GM18867 (cell line): ENCODE measurements at regions not wholly inside any gene's neighbourhood (a gene's known extent, or its start where the extent isn't known, plus 50 kb on each side); places are given as distances from the start of the nearest gene placed in this dataset.

Source experiments
- ATAC-seq: cut with Tn5 transposase; IDR thresholded peaks from one replicate; pipeline ENCODE4 v1.9.1; 2021; ENCODE audit warnings: mild to moderate bottlenecking, moderate library complexity; ENCODE audit not compliant: unreplicated experiment

GRCh38 chr10:33566426-33566825 is 232.0 kb upstream of the NRP1 start:
- no peak for ATAC-seq

GRCh38 chr10:33566001-33566400 is 231.5 kb upstream of the NRP1 start:
- no peak for ATAC-seq

GRCh38 chr10:33565231-33565630 is 230.8 kb upstream of the NRP1 start:
- ATAC-seq, result no peak

- ATAC-seq, result peak; percentile 68
These were observed 224.6 kb upstream of the NRP1 start for GRCh38 chr10:33559105-33559504.

- ATAC-seq, result peak; percentile 68
These were observed 222.8 kb upstream of the NRP1 start for GRCh38 chr10:33557313-33557712.

GRCh38 chr10:33556620-33557019 is 222.2 kb upstream of the NRP1 start:
- ATAC-seq, result no peak

GRCh38 chr10:33556103-33556502 is 221.6 kb upstream of the NRP1 start:
- no peak for ATAC-seq

- no peak for ATAC-seq
These were observed 219.5 kb upstream of the NRP1 start for GRCh38 chr10:33553748-33554571.

GRCh38 chr10:33552290-33552689 is 217.8 kb upstream of the NRP1 start:
- ATAC-seq, result no peak

- ATAC-seq, result no peak
These were observed 216.3 kb upstream of the NRP1 start for GRCh38 chr10:33550811-33551210.

GRCh38 chr10:33547976-33548375 is 213.5 kb upstream of the NRP1 start:
- ATAC-seq, result no peak

- ATAC-seq, result no peak
These were observed 211.6 kb upstream of the NRP1 start for GRCh38 chr10:33546031-33546430.

- ATAC-seq, result no peak
These were observed 208.5 kb upstream of the NRP1 start for GRCh38 chr10:33542752-33543505.

GRCh38 chr10:33539116-33539515 is 204.6 kb upstream of the NRP1 start:
- no peak for ATAC-seq

GRCh38 chr10:33537066-33537465 is 202.6 kb upstream of the NRP1 start:
- no peak for ATAC-seq

- no peak for ATAC-seq
These were observed 202.0 kb upstream of the NRP1 start for GRCh38 chr10:33536508-33536907.

- no peak for ATAC-seq
These were observed 201.4 kb upstream of the NRP1 start for GRCh38 chr10:33535866-33536265.

- no peak for ATAC-seq
These were observed 199.9 kb upstream of the NRP1 start for GRCh38 chr10:33534416-33534815.

GRCh38 chr10:33533612-33534011 is 199.1 kb upstream of the NRP1 start:
- ATAC-seq, result no peak

- no peak for ATAC-seq
These were observed 198.4 kb upstream of the NRP1 start for GRCh38 chr10:33532901-33533300.

GRCh38 chr10:33529234-33529633 is 194.8 kb upstream of the NRP1 start:
- no peak for ATAC-seq

GRCh38 chr10:33524966-33525365 is 190.5 kb upstream of the NRP1 start:
- no peak for ATAC-seq
